ENCODE measurements at regions not wholly inside any gene's neighbourhood (a gene's known extent, or its start where the extent isn't known, plus 50 kb on each side); places are given as distances from the start of the nearest gene placed in this dataset.

GRCh38 chr4:36509845-36510244 lies 228.4 kb downstream of the DTHD1 start:
- TF ChIP-seq, protein P1, sequence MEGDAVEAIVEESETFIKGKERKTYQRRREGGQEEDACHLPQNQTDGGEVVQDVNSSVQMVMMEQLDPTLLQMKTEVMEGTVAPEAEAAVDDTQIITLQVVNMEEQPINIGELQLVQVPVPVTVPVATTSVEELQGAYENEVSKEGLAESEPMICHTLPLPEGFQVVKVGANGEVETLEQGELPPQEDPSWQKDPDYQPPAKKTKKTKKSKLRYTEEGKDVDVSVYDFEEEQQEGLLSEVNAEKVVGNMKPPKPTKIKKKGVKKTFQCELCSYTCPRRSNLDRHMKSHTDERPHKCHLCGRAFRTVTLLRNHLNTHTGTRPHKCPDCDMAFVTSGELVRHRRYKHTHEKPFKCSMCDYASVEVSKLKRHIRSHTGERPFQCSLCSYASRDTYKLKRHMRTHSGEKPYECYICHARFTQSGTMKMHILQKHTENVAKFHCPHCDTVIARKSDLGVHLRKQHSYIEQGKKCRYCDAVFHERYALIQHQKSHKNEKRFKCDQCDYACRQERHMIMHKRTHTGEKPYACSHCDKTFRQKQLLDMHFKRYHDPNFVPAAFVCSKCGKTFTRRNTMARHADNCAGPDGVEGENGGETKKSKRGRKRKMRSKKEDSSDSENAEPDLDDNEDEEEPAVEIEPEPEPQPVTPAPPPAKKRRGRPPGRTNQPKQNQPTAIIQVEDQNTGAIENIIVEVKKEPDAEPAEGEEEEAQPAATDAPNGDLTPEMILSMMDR (IDR thresholded peaks at IDR 0.05; ENCODE audit: extremely low read depth, missing control alignments) = no peak
- no peak for DNase-seq (ENCODE audit: low spot score)

DNA sequence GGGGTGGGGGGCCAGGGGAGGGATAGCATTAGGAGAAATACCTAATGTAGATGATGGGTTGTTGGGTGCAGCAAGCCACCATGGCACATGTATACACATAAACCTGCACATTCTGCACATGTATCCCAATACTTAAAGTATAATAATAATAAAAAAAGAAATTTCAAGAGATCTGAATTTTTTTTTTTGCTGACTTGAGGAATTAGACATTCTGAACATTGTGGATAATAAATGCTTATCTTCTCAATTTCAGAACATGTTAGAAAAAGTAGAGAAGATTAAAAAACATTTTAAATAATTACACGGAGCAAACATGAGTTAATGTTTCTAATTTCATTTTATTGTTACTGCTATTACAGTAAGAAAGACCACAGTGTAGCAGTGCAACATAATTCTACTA lies 230.4 kb downstream of the DTHD1 start:
- no peak for DNase-seq (ENCODE audit: low spot score)
- TF ChIP-seq, protein P1 (IDR thresholded peaks at IDR 0.05; ENCODE audit: extremely low read depth, missing control alignments) = no peak

DNA sequence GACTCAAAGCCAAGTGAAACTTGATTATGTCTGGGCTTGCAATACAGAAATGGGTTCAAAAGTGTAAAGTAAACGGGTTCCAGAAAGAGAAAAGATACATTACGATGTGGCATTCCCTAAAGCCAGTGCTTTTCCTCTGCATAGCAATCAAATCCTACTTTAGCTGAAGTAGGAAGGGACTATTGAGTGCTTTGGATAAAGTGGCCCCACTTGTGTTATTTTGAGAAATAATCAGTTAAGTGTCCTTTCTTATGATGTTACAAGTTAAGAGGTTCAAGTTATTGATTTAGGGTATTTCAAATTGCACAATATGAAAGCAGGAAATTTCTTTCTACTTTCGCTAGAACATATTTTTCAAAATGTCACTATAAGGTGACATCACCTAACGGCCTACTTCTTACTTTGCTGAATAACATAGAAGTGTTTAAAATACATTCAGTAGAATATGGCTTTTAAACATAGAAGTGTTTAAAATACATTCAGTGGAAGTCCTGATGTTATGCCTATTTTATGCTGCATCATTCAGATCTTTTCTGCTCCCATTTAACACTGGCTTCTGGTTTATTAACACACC lies 235.2 kb downstream of the DTHD1 start:
- DNase-seq (ENCODE audit: low spot score) = no peak
- TF ChIP-seq, protein P1 (IDR thresholded peaks at IDR 0.05; ENCODE audit: extremely low read depth, missing control alignments) = no peak

- DNase-seq (ENCODE audit: low spot score) = no peak
Observed at GRCh38 chr4:36523182-36523581, 241.8 kb downstream of the DTHD1 start.

GRCh38 chr4:36532670-36533379 lies 251.4 kb downstream of the DTHD1 start:
- TF ChIP-seq, protein P1 (IDR thresholded peaks at IDR 0.05; ENCODE audit: extremely low read depth, missing control alignments) = no peak

More at GRCh38 chr4:36523182-36523581, 241.8 kb downstream of the DTHD1 start:
- TF ChIP-seq, protein P1 (IDR thresholded peaks at IDR 0.05; ENCODE audit: extremely low read depth, missing control alignments) = no peak

DNA sequence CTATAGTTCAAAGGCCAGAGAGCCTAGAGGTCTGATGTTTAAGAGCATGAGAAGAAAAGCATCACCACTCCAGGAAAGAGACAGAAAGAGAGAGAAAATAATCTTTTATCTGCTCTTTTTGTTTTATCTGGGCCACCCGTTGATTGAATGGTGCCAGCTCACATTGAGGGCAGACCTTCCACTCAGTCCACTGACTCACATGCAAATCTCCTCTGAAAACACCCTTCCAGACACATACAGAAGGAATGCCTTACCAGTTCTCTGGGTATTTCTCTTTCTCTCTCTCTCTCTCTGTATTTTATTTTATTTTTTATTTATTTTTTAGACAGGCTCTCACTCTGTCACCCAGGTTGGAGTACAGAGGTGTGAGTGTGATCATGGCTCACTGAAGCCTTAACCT lies 252.5 kb downstream of the DTHD1 start:
- no peak for DNase-seq (ENCODE audit: low spot score)
- TF ChIP-seq, protein P1 (IDR thresholded peaks at IDR 0.05; ENCODE audit: extremely low read depth, missing control alignments) = no peak

More at GRCh38 chr4:36532670-36533379, 251.4 kb downstream of the DTHD1 start:
- DNase-seq (ENCODE audit: low spot score) = no peak

DNA sequence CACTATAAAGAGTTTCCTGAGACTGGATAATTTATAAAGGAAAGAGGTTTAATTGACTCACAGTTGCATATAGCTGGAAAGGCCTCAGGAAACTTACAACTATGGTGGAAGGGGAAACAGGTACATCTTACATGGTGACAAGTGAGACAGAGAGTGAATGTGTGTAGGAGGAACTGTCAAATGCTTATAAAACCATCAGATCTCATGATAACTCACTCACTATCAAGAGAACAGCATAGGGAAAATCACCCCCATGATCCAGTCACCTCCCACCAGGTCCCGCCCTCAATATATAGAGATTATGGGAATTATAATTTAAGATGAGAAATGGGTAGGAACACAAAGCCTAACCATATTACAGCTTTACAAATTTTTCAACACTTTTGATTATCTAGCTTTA lies 266.0 kb downstream of the DTHD1 start:
- DNase-seq (ENCODE audit: low spot score) = no peak
- TF ChIP-seq, protein P1 (IDR thresholded peaks at IDR 0.05; ENCODE audit: extremely low read depth, missing control alignments) = no peak
